ENCODE measurements at regions not wholly inside any gene's neighbourhood (a gene's known extent, or its start where the extent isn't known, plus 50 kb on each side); places are given as distances from the start of the nearest gene placed in this dataset.

DNA sequence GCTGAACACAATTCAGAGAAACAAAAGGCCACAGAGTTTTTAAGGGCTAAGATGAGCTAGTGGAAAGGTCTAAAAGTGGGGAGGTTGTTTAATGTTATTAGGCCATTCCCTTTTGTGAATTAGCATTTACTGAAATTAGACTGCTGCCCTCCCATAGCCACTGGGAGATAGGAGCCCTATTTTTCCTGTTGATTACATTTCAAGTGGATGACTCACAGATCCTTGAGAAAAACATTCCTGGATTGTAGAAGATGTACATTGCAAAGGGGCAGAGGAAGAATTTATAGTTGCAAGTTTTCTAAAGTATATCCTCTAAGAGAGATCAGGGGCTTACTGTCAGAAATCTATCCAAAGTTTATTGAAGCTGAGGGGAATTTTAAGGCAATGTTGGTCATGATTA lies 367.1 kb upstream of the IZUMO3 start:
- Mint-ChIP-seq H3K9me3 (peaks cover 2% of the 10 kb centered on the region), H3K27me3 (ENCODE audit: low read depth) (no peaks in the 10 kb centered on the region)

GRCh38 chr9:24901319-24901718 lies 355.6 kb upstream of the IZUMO3 start:
- no peak overlapping the region for H3K4me3 Mint-ChIP-seq
- H3K4me1 Mint-ChIP-seq, result peaks cover 4% of the 10 kb centered on the region
- H3K27me3 Mint-ChIP-seq (ENCODE audit: low read depth), result no peaks in the 10 kb centered on the region
- TF ChIP-seq, protein P1, sequence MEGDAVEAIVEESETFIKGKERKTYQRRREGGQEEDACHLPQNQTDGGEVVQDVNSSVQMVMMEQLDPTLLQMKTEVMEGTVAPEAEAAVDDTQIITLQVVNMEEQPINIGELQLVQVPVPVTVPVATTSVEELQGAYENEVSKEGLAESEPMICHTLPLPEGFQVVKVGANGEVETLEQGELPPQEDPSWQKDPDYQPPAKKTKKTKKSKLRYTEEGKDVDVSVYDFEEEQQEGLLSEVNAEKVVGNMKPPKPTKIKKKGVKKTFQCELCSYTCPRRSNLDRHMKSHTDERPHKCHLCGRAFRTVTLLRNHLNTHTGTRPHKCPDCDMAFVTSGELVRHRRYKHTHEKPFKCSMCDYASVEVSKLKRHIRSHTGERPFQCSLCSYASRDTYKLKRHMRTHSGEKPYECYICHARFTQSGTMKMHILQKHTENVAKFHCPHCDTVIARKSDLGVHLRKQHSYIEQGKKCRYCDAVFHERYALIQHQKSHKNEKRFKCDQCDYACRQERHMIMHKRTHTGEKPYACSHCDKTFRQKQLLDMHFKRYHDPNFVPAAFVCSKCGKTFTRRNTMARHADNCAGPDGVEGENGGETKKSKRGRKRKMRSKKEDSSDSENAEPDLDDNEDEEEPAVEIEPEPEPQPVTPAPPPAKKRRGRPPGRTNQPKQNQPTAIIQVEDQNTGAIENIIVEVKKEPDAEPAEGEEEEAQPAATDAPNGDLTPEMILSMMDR (conservative IDR thresholded peaks at IDR 0.05), result no peak
- H3K36me3 Mint-ChIP-seq (ENCODE audit: low read depth), result no peaks in the 10 kb centered on the region
- DNase-seq (ENCODE audit: low read depth, low spot score), result no peak
- H3K27ac Mint-ChIP-seq (ENCODE audit: unreplicated experiment), result no peak overlapping the region
- H3K9me3 Mint-ChIP-seq, result peaks cover 3% of the 10 kb centered on the region

More for the DNA sequence above, 367.1 kb upstream of the IZUMO3 start:
- TF ChIP-seq, protein P1 (conservative IDR thresholded peaks at IDR 0.05), result no peak
- Mint-ChIP-seq H3K27ac (ENCODE audit: unreplicated experiment) (no peak overlapping the region), H3K4me3 (no peak overlapping the region), H3K36me3 (ENCODE audit: low read depth) (no peaks in the 10 kb centered on the region), H3K4me1 (no peaks in the 10 kb centered on the region)
- no peak for DNase-seq (ENCODE audit: low read depth, low spot score)

DNA sequence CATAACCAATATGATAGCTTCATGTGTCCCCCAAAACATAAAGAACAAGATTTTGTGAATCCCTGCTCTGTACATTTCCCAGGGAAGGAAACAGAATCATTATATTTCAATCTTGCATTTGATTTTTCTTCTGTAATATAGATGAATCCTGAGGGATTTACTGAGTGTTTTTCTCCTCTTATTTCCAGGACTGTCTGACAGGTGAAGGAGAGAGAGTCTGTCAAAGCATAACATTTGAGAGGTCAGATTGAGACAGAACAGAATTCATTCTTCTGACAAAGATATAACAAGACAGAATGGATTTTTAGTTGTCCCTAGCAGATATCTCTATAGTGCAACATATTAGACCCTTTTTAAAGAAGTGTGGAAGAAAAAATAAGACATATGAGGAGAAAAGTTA lies 354.5 kb upstream of the IZUMO3 start:
- H3K36me3 Mint-ChIP-seq (ENCODE audit: low read depth), result no peaks in the 10 kb centered on the region
- TF ChIP-seq, protein P1 (conservative IDR thresholded peaks at IDR 0.05), result no peak
- H3K27ac Mint-ChIP-seq (ENCODE audit: unreplicated experiment), result no peak overlapping the region
- no peak overlapping the region for H3K4me3 Mint-ChIP-seq
- DNase-seq (ENCODE audit: low read depth, low spot score), result no peak
- peaks cover 3% of the 10 kb centered on the region for H3K9me3 Mint-ChIP-seq
- H3K4me1 Mint-ChIP-seq, result peaks cover 4% of the 10 kb centered on the region
- no peaks in the 10 kb centered on the region for H3K27me3 Mint-ChIP-seq (ENCODE audit: low read depth)

DNA sequence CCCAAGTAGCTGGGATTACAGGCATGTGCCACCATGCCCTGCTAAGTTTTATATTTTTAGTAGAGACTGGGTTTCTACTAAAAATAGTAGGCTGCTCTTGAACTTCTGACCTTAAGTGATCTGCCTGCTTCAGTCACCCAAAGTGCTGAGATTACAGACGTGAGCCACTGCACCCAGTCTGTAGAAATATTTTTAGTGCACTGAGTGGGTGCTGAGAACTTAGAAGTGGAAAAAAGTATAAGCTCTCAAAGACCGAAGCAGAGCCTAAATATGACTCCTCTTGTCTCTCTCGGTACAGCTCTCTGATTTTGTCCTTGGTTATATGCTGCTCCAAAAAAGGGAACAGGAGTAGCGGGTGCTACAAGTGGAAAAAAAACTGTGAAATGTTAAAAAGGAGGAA lies 353.8 kb upstream of the IZUMO3 start:
- no peak for DNase-seq (ENCODE audit: low read depth, low spot score)
- TF ChIP-seq, protein P1 (conservative IDR thresholded peaks at IDR 0.05), result no peak
- Mint-ChIP-seq H3K4me3 (no peak overlapping the region), H3K27me3 (ENCODE audit: low read depth) (no peaks in the 10 kb centered on the region), H3K36me3 (ENCODE audit: low read depth) (no peaks in the 10 kb centered on the region), H3K4me1 (peaks cover 4% of the 10 kb centered on the region), H3K9me3 (peaks cover 3% of the 10 kb centered on the region), H3K27ac (ENCODE audit: unreplicated experiment) (no peak overlapping the region)

GRCh38 chr9:24897826-24898225 lies 352.1 kb upstream of the IZUMO3 start:
- peaks cover 4% of the 10 kb centered on the region for H3K4me1 Mint-ChIP-seq
- no peak overlapping the region for H3K27ac Mint-ChIP-seq (ENCODE audit: unreplicated experiment)
- H3K36me3 Mint-ChIP-seq (ENCODE audit: low read depth), result peaks cover 4% of the 10 kb centered on the region
- H3K27me3 Mint-ChIP-seq (ENCODE audit: low read depth), result no peaks in the 10 kb centered on the region
- TF ChIP-seq, protein P1 (conservative IDR thresholded peaks at IDR 0.05), result no peak
- no peak for DNase-seq (ENCODE audit: low read depth, low spot score)
- H3K4me3 Mint-ChIP-seq, result no peak overlapping the region
- H3K9me3 Mint-ChIP-seq, result peaks cover 10% of the 10 kb centered on the region

GRCh38 chr9:24881361-24881760 lies 335.7 kb upstream of the IZUMO3 start:
- DNase-seq (ENCODE audit: low read depth, low spot score), result no peak
- H3K36me3 Mint-ChIP-seq (ENCODE audit: low read depth), result no peaks in the 10 kb centered on the region
- no peaks in the 10 kb centered on the region for H3K9me3 Mint-ChIP-seq
- H3K4me1 Mint-ChIP-seq, result peaks cover 18% of the 10 kb centered on the region
- TF ChIP-seq, protein P1 (conservative IDR thresholded peaks at IDR 0.05), result no peak
- H3K27ac Mint-ChIP-seq (ENCODE audit: unreplicated experiment), result no peak overlapping the region
- H3K27me3 Mint-ChIP-seq (ENCODE audit: low read depth), result no peaks in the 10 kb centered on the region
- H3K4me3 Mint-ChIP-seq, result no peak overlapping the region
